Fibroblast of lung (primary cell): ENCODE measurements at regions not wholly inside any gene's neighbourhood (a gene's known extent, or its start where the extent isn't known, plus 50 kb on each side); places are given as distances from the start of the nearest gene placed in this dataset.

Experiments used
- DNase-seq, 2 donors: peaks; one replicate each; pipeline versions ENCODE4 v3.0.0 to v3.0.0-alpha.2; 2010; ENCODE audit warnings: low read depth in 2 of 2
- H2AFZ ChIP-seq: 2 replicates; pipeline ENCODE4 v1.5.1; 2012; ENCODE audit warnings: low read length, control low read depth, inconsistent platforms
- H3K27ac ChIP-seq: 2 replicates; pipeline ENCODE4 v1.5.1; 2011; ENCODE audit warnings: low read length, control low read depth; ENCODE audit not compliant: insufficient read depth
- H3K27me3 ChIP-seq: 2 replicates; pipeline ENCODE4 v1.5.1; 2011; ENCODE audit warnings: mild to moderate bottlenecking, low read length; ENCODE audit not compliant: control insufficient read depth, insufficient read depth
- H3K36me3 ChIP-seq: 2 replicates; pipeline ENCODE4 v1.5.1; 2011; ENCODE audit warnings: low read length; ENCODE audit not compliant: control insufficient read depth, insufficient read depth
- H3K4me1 ChIP-seq: 2 replicates; pipeline ENCODE4 v1.5.1; 2011; ENCODE audit warnings: low read length; ENCODE audit not compliant: control insufficient read depth, insufficient read depth; ENCODE audit errors: extremely low read depth
- H3K4me2 ChIP-seq: 2 replicates; pipeline ENCODE4 v1.5.1; 2011; ENCODE audit warnings: low read length, control low read depth; ENCODE audit not compliant: insufficient read depth; ENCODE audit errors: extremely low read depth
- H3K4me3 ChIP-seq, 4 experiments: fragments of 200-600 bp in 1 of 4; sonication (generic) in 1 of 4; replicated peaks in 1 of 4; 2 replicates each; pipeline ENCODE4 v1.5.1; 2011 to 2016; ENCODE audit warnings: low read length in 4 of 4, low read depth in 3 of 4, mild to moderate bottlenecking in 3 of 4, control low read depth in 2 of 4, inconsistent platforms in 1 of 4, mixed read lengths in 1 of 4; ENCODE audit not compliant: insufficient read depth in 1 of 4; ENCODE audit errors: control extremely low read depth in 1 of 4
- H3K79me2 ChIP-seq: 2 replicates; pipeline ENCODE4 v1.5.1; 2012; ENCODE audit warnings: mild to moderate bottlenecking, low read length, inconsistent platforms; ENCODE audit not compliant: control insufficient read depth, insufficient read depth
- H3K9ac ChIP-seq: 2 replicates; pipeline ENCODE4 v1.5.1; 2011; ENCODE audit warnings: mild to moderate bottlenecking, low read length, control low read depth; ENCODE audit not compliant: insufficient read depth
- H3K9me3 ChIP-seq: 2 replicates; pipeline ENCODE4 v1.5.1; 2012; ENCODE audit warnings: low read depth, low read length; ENCODE audit not compliant: control insufficient read depth, insufficient read depth
- H4K20me1 ChIP-seq: 2 replicates; pipeline ENCODE4 v1.5.1; 2011; ENCODE audit warnings: low read length; ENCODE audit not compliant: control insufficient read depth, insufficient read depth; ENCODE audit errors: extremely low read depth
- CTCF ChIP-seq, 2 donors: IDR thresholded peaks in 1 of 2; conservative IDR thresholded peaks in 1 of 2; 1 replicate in 1 of 2; 2 replicates in 1 of 2; pipeline ENCODE4 v1.5.1; 2011 to 2012; ENCODE audit warnings: low read length in 2 of 2, control low read depth in 1 of 2, inconsistent platforms in 1 of 2, low read depth in 1 of 2, mild to moderate bottlenecking in 1 of 2
- EZH2 ChIP-seq: IDR thresholded peaks from 2 replicates; pipeline ENCODE4 v1.5.1; 2012; ENCODE audit warnings: low read length, control low read depth, mild to moderate bottlenecking; ENCODE audit errors: missing control alignments

- Histone ChIP-seq H4K20me1 (no peaks in the 10 kb centered on the region), H3K9me3 (no peaks in the 10 kb centered on the region), H2AFZ (no peak overlapping the region), H3K9ac (no peak overlapping the region), H3K27me3 (no peaks in the 10 kb centered on the region), H3K4me2 (no peak overlapping the region), H3K79me2 (no peaks in the 10 kb centered on the region), H3K4me1 (peaks cover 15% of the 10 kb centered on the region), H3K27ac (no peak overlapping the region), H3K4me3 (no peak overlapping the region), H3K36me3 (no peaks in the 10 kb centered on the region)
- TF ChIP-seq CTCF (conservative IDR thresholded peaks at IDR 0.05 in 1 of 2, IDR thresholded peaks at IDR 0.05 in 1 of 2; ENCODE audit: low read depth in 1 of 2, low read length in 2 of 2) (no peak), EZH2 (no peak)
- no peak for DNase-seq
Measured at GRCh38 chr10:3904419-3904960, 119.5 kb upstream of the KLF6 start.

- peak overlapping the region; percentile 47 for H3K9ac ChIP-seq
- H3K27ac ChIP-seq: peak overlapping the region; percentile 64
- peaks cover 15% of the 10 kb centered on the region for H3K4me1 ChIP-seq
- H2AFZ ChIP-seq: no peak overlapping the region
- no peak for TF ChIP-seq EZH2
- no peak for TF ChIP-seq CTCF (conservative IDR thresholded peaks at IDR 0.05 in 1 of 2, IDR thresholded peaks at IDR 0.05 in 1 of 2; ENCODE audit: low read depth in 1 of 2, low read length in 2 of 2)
- no peaks in the 10 kb centered on the region for H4K20me1 ChIP-seq
- no peaks in the 10 kb centered on the region for H3K27me3 ChIP-seq
- DNase-seq: peak; percentile 61 to 77
- no peaks in the 10 kb centered on the region for H3K36me3 ChIP-seq
- no peaks in the 10 kb centered on the region for H3K9me3 ChIP-seq
- H3K4me2 ChIP-seq: peak overlapping the region; percentile 64
- no peaks in the 10 kb centered on the region for H3K79me2 ChIP-seq
- no peak overlapping the region for H3K4me3 ChIP-seq
Measured at GRCh38 chr10:3902809-3903410, 117.9 kb upstream of the KLF6 start.

- no peaks in the 10 kb centered on the region for H3K27me3 ChIP-seq
- peak; percentile 33 to 65 for DNase-seq
- H3K79me2 ChIP-seq: no peaks in the 10 kb centered on the region
- H2AFZ ChIP-seq: no peak overlapping the region
- no peak overlapping the region for H3K4me2 ChIP-seq
- no peak for TF ChIP-seq EZH2
- no peak for TF ChIP-seq CTCF (conservative IDR thresholded peaks at IDR 0.05 in 1 of 2, IDR thresholded peaks at IDR 0.05 in 1 of 2; ENCODE audit: low read depth in 1 of 2, low read length in 2 of 2)
- H3K4me1 ChIP-seq: peaks cover 10% of the 10 kb centered on the region
- no peak overlapping the region for H3K4me3 ChIP-seq
- H3K9ac ChIP-seq: no peak overlapping the region
- H3K36me3 ChIP-seq: no peaks in the 10 kb centered on the region
- no peak overlapping the region for H3K27ac ChIP-seq
- no peaks in the 10 kb centered on the region for H4K20me1 ChIP-seq
- no peaks in the 10 kb centered on the region for H3K9me3 ChIP-seq
Measured at GRCh38 chr10:3902054-3902808, 117.2 kb upstream of the KLF6 start.
